ENCODE measurements at regions not wholly inside any gene's neighbourhood (a gene's known extent, or its start where the extent isn't known, plus 50 kb on each side); places are given as distances from the start of the nearest gene placed in this dataset.

DNA sequence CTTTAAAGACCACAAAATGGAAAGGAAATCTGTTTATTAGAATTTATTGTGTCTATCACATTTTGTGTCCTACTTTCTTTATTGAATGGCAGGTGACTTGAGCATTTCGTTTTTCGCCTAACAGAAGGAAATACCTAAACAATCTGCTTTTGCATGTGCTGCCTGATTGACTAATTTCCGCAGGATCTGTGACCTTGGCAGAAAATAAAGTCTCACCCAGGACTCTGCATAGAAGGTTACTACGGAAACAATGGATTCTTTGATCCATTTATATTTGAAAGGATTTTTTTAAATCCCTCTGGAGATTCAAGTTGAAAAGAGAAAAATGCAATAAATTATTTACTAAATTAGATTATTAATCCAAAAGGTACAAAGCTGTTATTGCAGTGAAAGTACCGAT lies 61.0 kb upstream of the CAST start:
- no peaks in the 10 kb centered on the region for H3K27me3 ChIP-seq (ENCODE audit: control insufficient read depth, insufficient read depth, low read length)
- DNase-seq (ENCODE audit: low read depth, low spot score): no peak
- CTCF ChIA-PET: interaction anchor here (0.6 to 5.9 kb wide), 41 partner anchors 9 to 664 kb away, joined by 3 to 239 read pairs (median 4); no protein-coding TSS in a partner anchor
- POLR2A ChIA-PET: no interaction called here
- no peak overlapping the region for H3K27ac ChIP-seq (ENCODE audit: low read depth, low read length)
- TF ChIP-seq, protein P1, sequence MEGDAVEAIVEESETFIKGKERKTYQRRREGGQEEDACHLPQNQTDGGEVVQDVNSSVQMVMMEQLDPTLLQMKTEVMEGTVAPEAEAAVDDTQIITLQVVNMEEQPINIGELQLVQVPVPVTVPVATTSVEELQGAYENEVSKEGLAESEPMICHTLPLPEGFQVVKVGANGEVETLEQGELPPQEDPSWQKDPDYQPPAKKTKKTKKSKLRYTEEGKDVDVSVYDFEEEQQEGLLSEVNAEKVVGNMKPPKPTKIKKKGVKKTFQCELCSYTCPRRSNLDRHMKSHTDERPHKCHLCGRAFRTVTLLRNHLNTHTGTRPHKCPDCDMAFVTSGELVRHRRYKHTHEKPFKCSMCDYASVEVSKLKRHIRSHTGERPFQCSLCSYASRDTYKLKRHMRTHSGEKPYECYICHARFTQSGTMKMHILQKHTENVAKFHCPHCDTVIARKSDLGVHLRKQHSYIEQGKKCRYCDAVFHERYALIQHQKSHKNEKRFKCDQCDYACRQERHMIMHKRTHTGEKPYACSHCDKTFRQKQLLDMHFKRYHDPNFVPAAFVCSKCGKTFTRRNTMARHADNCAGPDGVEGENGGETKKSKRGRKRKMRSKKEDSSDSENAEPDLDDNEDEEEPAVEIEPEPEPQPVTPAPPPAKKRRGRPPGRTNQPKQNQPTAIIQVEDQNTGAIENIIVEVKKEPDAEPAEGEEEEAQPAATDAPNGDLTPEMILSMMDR (IDR thresholded peaks at IDR 0.05; ENCODE audit: low read depth, low read length): no peak
- no peak overlapping the region for H3K4me3 ChIP-seq (ENCODE audit: low read depth, low read length)
- no peaks in the 10 kb centered on the region for H3K9me3 ChIP-seq (ENCODE audit: control insufficient read depth, insufficient read depth, low read length)

DNA sequence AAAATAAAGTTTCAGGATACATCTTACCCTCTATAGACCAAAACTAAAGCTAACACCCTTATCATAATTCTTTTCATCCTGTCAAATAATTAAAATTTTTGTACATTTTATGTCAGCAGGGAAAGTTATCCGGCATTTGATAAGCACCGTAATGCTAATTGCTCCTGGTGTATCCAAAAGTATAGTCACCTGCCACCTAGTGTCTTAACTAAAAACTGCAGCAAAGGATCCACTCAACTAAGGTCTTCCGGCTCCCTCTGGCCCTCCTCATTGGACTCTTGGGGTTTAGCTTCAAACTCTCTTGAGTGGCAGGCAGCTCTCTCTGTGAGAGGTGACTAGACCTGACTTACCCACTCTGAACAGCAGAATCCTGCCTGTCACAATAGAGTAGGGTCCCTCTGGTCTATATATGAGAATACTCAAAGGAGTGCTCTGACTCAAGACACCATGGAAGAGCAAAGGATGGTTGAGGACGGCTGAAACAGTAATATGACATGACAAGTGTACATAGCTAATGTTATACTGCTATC lies 60.4 kb upstream of the CAST start:
- peak; percentile 44 for DNase-seq (ENCODE audit: low read depth, low spot score)
- ChIA-PET CTCF (interaction anchor here (0.6 to 5.9 kb wide), 47 partner anchors 9 to 665 kb away, joined by 3 to 239 read pairs (median 4); no protein-coding TSS in a partner anchor), POLR2A (no interaction called here)

DNA sequence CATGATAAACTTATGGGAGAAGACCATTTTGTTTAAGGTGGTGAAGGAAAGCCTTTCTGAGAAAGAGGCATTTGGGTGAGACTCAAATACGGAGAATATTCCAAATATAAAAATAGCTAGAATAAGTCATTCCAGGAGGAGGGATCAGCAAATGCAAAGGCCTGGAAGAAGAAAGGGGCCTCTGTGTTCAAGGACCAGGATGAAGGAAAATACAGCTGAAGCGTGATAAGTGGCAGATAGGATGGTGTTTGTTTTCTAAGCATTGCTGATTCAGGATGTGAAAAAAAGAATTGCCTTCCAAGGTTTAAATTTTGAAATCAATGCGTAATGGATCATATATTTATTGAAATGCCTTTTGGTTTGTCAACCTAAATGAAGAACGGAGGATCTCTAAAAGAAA lies 59.4 kb upstream of the CAST start:
- CTCF ChIA-PET: interaction anchor here (0.7 to 5.9 kb wide), 20 partner anchors 10 to 309 kb away, joined by 3 to 239 read pairs (median 4); no protein-coding TSS in a partner anchor
- Histone ChIP-seq H3K27me3 (ENCODE audit: control insufficient read depth, insufficient read depth, low read length) (no peaks in the 10 kb centered on the region), H3K9me3 (ENCODE audit: control insufficient read depth, insufficient read depth, low read length) (no peaks in the 10 kb centered on the region), H3K4me3 (ENCODE audit: low read depth, low read length) (no peak overlapping the region), H3K27ac (ENCODE audit: low read depth, low read length) (no peak overlapping the region)
- POLR2A ChIA-PET: no interaction called here
- TF ChIP-seq, protein P1 (IDR thresholded peaks at IDR 0.05; ENCODE audit: low read depth, low read length): no peak
- DNase-seq (ENCODE audit: low read depth, low spot score): no peak

More for the DNA sequence above, 60.4 kb upstream of the CAST start:
- Histone ChIP-seq H3K9me3 (ENCODE audit: control insufficient read depth, insufficient read depth, low read length) (no peaks in the 10 kb centered on the region), H3K27ac (ENCODE audit: low read depth, low read length) (no peak overlapping the region), H3K4me3 (ENCODE audit: low read depth, low read length) (no peak overlapping the region), H3K27me3 (ENCODE audit: control insufficient read depth, insufficient read depth, low read length) (no peaks in the 10 kb centered on the region)
- TF ChIP-seq, protein P1 (IDR thresholded peaks at IDR 0.05; ENCODE audit: low read depth, low read length): peak; percentile 85

DNA sequence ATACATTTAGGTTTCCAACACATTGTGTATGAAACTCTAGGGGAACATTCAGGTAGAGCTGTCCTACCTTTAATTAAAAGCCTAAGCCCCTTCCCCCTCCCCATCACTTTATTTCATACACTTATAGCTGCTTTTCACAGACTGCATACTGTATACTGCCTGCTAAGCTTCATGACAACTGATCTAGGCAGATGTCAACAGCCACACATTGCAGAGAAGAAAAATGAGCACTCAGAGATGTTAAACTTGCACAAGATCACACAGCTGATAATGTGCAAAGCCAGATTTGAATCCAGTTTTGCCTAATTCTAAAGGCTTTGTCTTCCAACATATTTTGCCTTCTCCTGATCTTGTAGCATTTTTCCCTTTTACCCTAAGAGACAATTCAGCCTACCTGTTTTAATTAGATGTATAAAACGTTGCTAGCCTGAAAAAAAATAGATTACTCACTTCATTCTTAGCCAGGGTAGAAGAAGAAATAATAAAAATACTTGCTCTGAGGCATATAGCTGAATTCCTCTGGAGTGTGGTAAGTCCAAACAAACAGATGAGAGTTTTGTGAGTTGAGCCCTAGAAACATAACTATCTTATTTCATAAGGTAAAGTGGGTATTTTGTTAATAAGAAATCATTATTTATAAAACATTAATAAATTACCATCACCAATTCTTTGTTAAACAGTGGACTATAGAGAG lies 56.9 kb upstream of the CAST start:
- TF ChIP-seq, protein P1 (IDR thresholded peaks at IDR 0.05; ENCODE audit: low read depth, low read length): no peak
- ChIA-PET CTCF (interaction anchor here (0.7 to 3.6 kb wide), 4 partner anchors 9 to 260 kb away, joined by 3 to 18 read pairs (median 4); no protein-coding TSS in a partner anchor), POLR2A (no interaction called here)
- Histone ChIP-seq H3K4me3 (ENCODE audit: low read depth, low read length) (no peak overlapping the region), H3K27me3 (ENCODE audit: control insufficient read depth, insufficient read depth, low read length) (no peaks in the 10 kb centered on the region), H3K9me3 (ENCODE audit: control insufficient read depth, insufficient read depth, low read length) (no peaks in the 10 kb centered on the region; the same call in 1 of the 2 replicates), H3K27ac (ENCODE audit: low read depth, low read length) (no peak overlapping the region)
- DNase-seq (ENCODE audit: low read depth, low spot score): no peak

DNA sequence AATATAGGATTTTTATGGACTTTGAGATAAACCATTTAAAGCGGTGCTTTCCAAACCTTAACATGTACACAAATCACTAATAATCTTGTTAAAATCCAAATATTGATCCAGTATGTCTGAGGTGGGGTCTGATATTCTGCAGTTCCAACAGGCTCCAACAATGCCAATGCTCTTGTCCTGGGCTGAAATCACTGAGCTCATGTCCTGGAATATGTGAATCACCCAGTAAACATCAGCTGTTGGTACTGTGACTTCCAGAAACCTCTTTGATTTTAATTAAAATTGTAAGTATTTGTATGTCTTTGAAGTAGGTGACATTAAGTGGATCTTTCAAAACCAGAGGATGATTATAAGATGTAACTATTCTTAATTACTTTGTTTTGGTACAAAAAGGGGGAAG lies 52.8 kb upstream of the CAST start:
- DNase-seq (ENCODE audit: low read depth, low spot score): no peak
- no peak overlapping the region for H3K4me3 ChIP-seq (ENCODE audit: low read depth, low read length)
- CTCF ChIA-PET: interaction anchor here (6.2 to 7.4 kb wide), 2 partner anchors 8 to 264 kb away, joined by 34 to 42 read pairs; no protein-coding TSS in a partner anchor
- POLR2A ChIA-PET: no interaction called here
- no peak overlapping the region for H3K27ac ChIP-seq (ENCODE audit: low read depth, low read length)
- TF ChIP-seq, protein P1 (IDR thresholded peaks at IDR 0.05; ENCODE audit: low read depth, low read length): no peak
- H3K27me3 ChIP-seq (ENCODE audit: control insufficient read depth, insufficient read depth, low read length): no peaks in the 10 kb centered on the region
- H3K9me3 ChIP-seq (ENCODE audit: control insufficient read depth, insufficient read depth, low read length): no peaks in the 10 kb centered on the region; the same call in 1 of the 2 replicates
